LNCaP clone FGC (cell line): ENCODE measurements at regions not wholly inside any gene's neighbourhood (a gene's known extent, or its start where the extent isn't known, plus 50 kb on each side); places are given as distances from the start of the nearest gene placed in this dataset.

Experiments used
- DNase-seq: peaks from one replicate; pipeline ENCODE4 v3.0.0-alpha.2; 2011; ENCODE audit warnings: low read depth
- H3K4me3 ChIP-seq: 2 replicates; pipeline ENCODE4 v1.5.1; 2011; ENCODE audit warnings: mild to moderate bottlenecking, low read depth, low read length, control low read depth
- CTCF ChIP-seq: IDR thresholded peaks from 2 replicates; pipeline ENCODE4 v1.5.1; 2012; ENCODE audit warnings: mild to moderate bottlenecking; ENCODE audit not compliant: control insufficient read depth, insufficient read depth; ENCODE audit errors: extremely low read depth

- DNase-seq = no peak
- no peak for TF ChIP-seq CTCF
- H3K4me3 ChIP-seq = no peak overlapping the region
Observed at GRCh38 chr7:54701982-54702381, 57.0 kb downstream of the SEC61G start.

GRCh38 chr7:54699715-54700114 lies 59.3 kb downstream of the SEC61G start:
- TF ChIP-seq CTCF = no peak
- DNase-seq = no peak

GRCh38 chr7:54697659-54698186 lies 61.3 kb downstream of the SEC61G start:
- no peak for TF ChIP-seq CTCF
- DNase-seq = no peak
- no peak overlapping the region for H3K4me3 ChIP-seq

More at GRCh38 chr7:54699715-54700114, 59.3 kb downstream of the SEC61G start:
- H3K4me3 ChIP-seq = no peak overlapping the region

- no peak for DNase-seq
- TF ChIP-seq CTCF = no peak
- H3K4me3 ChIP-seq = no peak overlapping the region
Observed at GRCh38 chr7:54690892-54691291, 68.1 kb downstream of the SEC61G start.

GRCh38 chr7:54690050-54690443 lies 69.0 kb downstream of the SEC61G start:
- no peak for DNase-seq
- no peak for TF ChIP-seq CTCF
- H3K4me3 ChIP-seq = no peak overlapping the region

GRCh38 chr7:54689394-54690049 lies 69.5 kb downstream of the SEC61G start:
- no peak for TF ChIP-seq CTCF
- H3K4me3 ChIP-seq = no peak overlapping the region
- DNase-seq = no peak
